Neural cell (in vitro differentiated cells): ENCODE measurements at regions not wholly inside any gene's neighbourhood (a gene's known extent, or its start where the extent isn't known, plus 50 kb on each side); places are given as distances from the start of the nearest gene placed in this dataset.

Source experiments
- H2AFZ ChIP-seq: fragments of 200-600, 300-800 bp; sonication (generic), shearing (Covaris generic); 2 replicates; pipeline ENCODE4 v1.6.0; 2014; ENCODE audit warnings: low read depth, mild to moderate bottlenecking, antibody characterized with exemption, low read length, moderate library complexity
- H3F3A ChIP-seq: fragments of 200-600 bp; shearing (Covaris generic); 2 replicates; pipeline ENCODE4 v1.6.1; 2016; ENCODE audit warnings: mild to moderate bottlenecking, moderate library complexity, mixed read lengths, antibody characterized with exemption, low read length; ENCODE audit not compliant: insufficient read depth, poor library complexity, severe bottlenecking
- H3K27ac ChIP-seq: fragments of 200-600, 300-800 bp; sonication (generic), shearing (Covaris generic); 2 replicates; pipeline ENCODE4 v1.5.1; 2014; ENCODE audit warnings: mild to moderate bottlenecking, low read length, moderate library complexity
- H3K27me3 ChIP-seq: fragments of 300-800, 200-600 bp; sonication (generic), shearing (Covaris generic); 2 replicates; pipeline ENCODE4 v1.6.0; 2014; ENCODE audit warnings: mild to moderate bottlenecking, low read depth, low read length, moderate library complexity; ENCODE audit not compliant: insufficient read depth
- H3K36me3 ChIP-seq: fragments of 300-800, 200-600 bp; sonication (generic), shearing (Covaris generic); 2 replicates; pipeline ENCODE4 v1.5.1; 2014; ENCODE audit warnings: mild to moderate bottlenecking, antibody characterized with exemption, low read length, moderate library complexity; ENCODE audit not compliant: insufficient read depth
- H3K4me2 ChIP-seq: fragments of 300-800, 200-600 bp; sonication (generic), shearing (Covaris generic); 2 replicates; pipeline ENCODE4 v1.6.0; 2014; ENCODE audit warnings: mild to moderate bottlenecking, low read length
- H3K4me3 ChIP-seq: fragments of 300-800, 200-600 bp; sonication (generic), shearing (Covaris generic); 2 replicates; pipeline ENCODE4 v1.5.1; 2014; ENCODE audit warnings: mild to moderate bottlenecking, low read length, moderate library complexity
- H3K79me2 ChIP-seq: fragments of 200-600 bp; shearing (Covaris generic); replicated peaks from 2 replicates; pipeline ENCODE4 v1.6.0; 2014; ENCODE audit warnings: mild to moderate bottlenecking, low read length, moderate library complexity; ENCODE audit not compliant: insufficient read depth
- H3K9ac ChIP-seq: fragments of 300-800, 200-600 bp; sonication (generic), shearing (Covaris generic); 2 replicates; pipeline ENCODE4 v1.6.1; 2016; ENCODE audit warnings: mild to moderate bottlenecking, low read length, mixed read lengths
- H3K9me2 ChIP-seq: fragments of 200-600 bp; shearing (Covaris generic); 2 replicates; pipeline ENCODE4 v1.6.1; 2016; ENCODE audit warnings: mild to moderate bottlenecking, low read length, mixed read lengths; ENCODE audit not compliant: insufficient read depth
- H3K9me3 ChIP-seq: fragments of 200-600, 300-800 bp; sonication (generic), shearing (Covaris generic); 2 replicates; pipeline ENCODE4 v1.6.1; 2016; ENCODE audit warnings: mild to moderate bottlenecking, mixed run types, low read length, moderate library complexity, mixed read lengths
- H4K20me1 ChIP-seq: fragments of 200-600 bp; shearing (Covaris generic); 2 replicates; pipeline ENCODE4 v1.6.1; 2016; ENCODE audit warnings: mild to moderate bottlenecking, mixed run types; ENCODE audit not compliant: insufficient read depth
- EP300 ChIP-seq: fragments of 450-650 bp; conservative IDR thresholded peaks from 2 replicates; pipeline ENCODE4 v1.6.1; 2014; ENCODE audit warnings: antibody characterized with exemption, mild to moderate bottlenecking, moderate library complexity; ENCODE audit not compliant: poor library complexity, severe bottlenecking
- EZH2 ChIP-seq: fragments of 200-600, 300-800 bp; shearing (Covaris generic), sonication (generic); IDR thresholded peaks from 2 replicates; pipeline ENCODE4 v1.6.1; 2014; ENCODE audit warnings: antibody characterized with exemption, low read length, borderline replicate concordance, mild to moderate bottlenecking; ENCODE audit not compliant: insufficient read depth, poor library complexity, severe bottlenecking
- MXI1 ChIP-seq: fragments of 450-650 bp; conservative IDR thresholded peaks from 2 replicates; pipeline ENCODE4 v1.6.1; 2014; ENCODE audit warnings: antibody characterized with exemption, mild to moderate bottlenecking; ENCODE audit not compliant: poor library complexity, severe bottlenecking
- POLR2AphosphoS5 ChIP-seq: IDR thresholded peaks from 2 replicates; pipeline ENCODE4 v1.6.1; 2012
- RAD21 ChIP-seq: fragments of 450-650 bp; conservative IDR thresholded peaks from 2 replicates; pipeline ENCODE4 v1.6.1; 2014; ENCODE audit warnings: antibody characterized with exemption, mild to moderate bottlenecking, moderate library complexity
- REST ChIP-seq: IDR thresholded peaks from 2 replicates; pipeline ENCODE4 v1.6.1; 2012; ENCODE audit warnings: borderline replicate concordance
- SMC3 ChIP-seq: fragments of 450-650 bp; conservative IDR thresholded peaks from 2 replicates; pipeline ENCODE4 v1.6.1; 2014; ENCODE audit warnings: antibody characterized with exemption, mild to moderate bottlenecking, moderate library complexity; ENCODE audit not compliant: poor library complexity
- TAF1 ChIP-seq: IDR thresholded peaks from 2 replicates; pipeline ENCODE4 v1.6.1; 2012; ENCODE audit warnings: low read depth
- TF ChIP-seq, protein P1 (sequence below): fragments of 450-650 bp; IDR thresholded peaks from 2 replicates; pipeline ENCODE4 v1.5.1; 2014; ENCODE audit warnings: antibody characterized with exemption, mild to moderate bottlenecking, moderate library complexity; ENCODE audit not compliant: poor library complexity, severe bottlenecking

DNA sequence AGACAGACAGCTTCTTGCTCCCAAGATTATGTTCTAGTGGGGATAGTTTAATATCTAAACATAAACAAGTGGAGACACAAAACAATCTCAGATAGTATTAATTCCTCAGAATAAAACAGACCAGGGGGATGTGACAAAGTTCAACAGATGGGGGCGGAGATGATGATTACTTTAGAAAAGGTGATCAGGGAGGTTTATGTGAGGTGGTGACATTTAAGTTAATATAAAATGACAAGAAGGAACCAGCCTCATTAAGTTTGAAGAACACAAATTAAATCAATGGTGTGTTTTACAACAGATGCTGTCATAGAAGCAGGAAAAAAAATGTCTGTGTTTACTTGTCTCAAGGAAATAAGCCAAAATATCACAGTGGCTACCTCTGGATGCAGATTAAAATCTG, 119.6 kb upstream of the HMHB1 start:
- Histone ChIP-seq H3K27ac (no peak overlapping the region), H3K4me2 (no peak overlapping the region), H4K20me1 (no peaks in the 10 kb centered on the region), H3F3A (no peaks in the 10 kb centered on the region), H3K79me2 (no peaks in the 10 kb centered on the region), H3K9me3 (no peaks in the 10 kb centered on the region), H3K36me3 (no peaks in the 10 kb centered on the region), H3K9me2 (no peaks in the 10 kb centered on the region), H2AFZ (no peak overlapping the region), H3K4me3 (no peak overlapping the region), H3K9ac (no peak overlapping the region), H3K27me3 (no peaks in the 10 kb centered on the region)
- no peak for TF ChIP-seq REST
- no peak for TF ChIP-seq POLR2AphosphoS5
- no peak for TF ChIP-seq EP300
- TF ChIP-seq RAD21: no peak
- TF ChIP-seq MXI1: no peak
- no peak for TF ChIP-seq EZH2
- TF ChIP-seq SMC3: no peak
- TF ChIP-seq, protein P1, sequence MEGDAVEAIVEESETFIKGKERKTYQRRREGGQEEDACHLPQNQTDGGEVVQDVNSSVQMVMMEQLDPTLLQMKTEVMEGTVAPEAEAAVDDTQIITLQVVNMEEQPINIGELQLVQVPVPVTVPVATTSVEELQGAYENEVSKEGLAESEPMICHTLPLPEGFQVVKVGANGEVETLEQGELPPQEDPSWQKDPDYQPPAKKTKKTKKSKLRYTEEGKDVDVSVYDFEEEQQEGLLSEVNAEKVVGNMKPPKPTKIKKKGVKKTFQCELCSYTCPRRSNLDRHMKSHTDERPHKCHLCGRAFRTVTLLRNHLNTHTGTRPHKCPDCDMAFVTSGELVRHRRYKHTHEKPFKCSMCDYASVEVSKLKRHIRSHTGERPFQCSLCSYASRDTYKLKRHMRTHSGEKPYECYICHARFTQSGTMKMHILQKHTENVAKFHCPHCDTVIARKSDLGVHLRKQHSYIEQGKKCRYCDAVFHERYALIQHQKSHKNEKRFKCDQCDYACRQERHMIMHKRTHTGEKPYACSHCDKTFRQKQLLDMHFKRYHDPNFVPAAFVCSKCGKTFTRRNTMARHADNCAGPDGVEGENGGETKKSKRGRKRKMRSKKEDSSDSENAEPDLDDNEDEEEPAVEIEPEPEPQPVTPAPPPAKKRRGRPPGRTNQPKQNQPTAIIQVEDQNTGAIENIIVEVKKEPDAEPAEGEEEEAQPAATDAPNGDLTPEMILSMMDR: no peak
- no peak for TF ChIP-seq TAF1

DNA sequence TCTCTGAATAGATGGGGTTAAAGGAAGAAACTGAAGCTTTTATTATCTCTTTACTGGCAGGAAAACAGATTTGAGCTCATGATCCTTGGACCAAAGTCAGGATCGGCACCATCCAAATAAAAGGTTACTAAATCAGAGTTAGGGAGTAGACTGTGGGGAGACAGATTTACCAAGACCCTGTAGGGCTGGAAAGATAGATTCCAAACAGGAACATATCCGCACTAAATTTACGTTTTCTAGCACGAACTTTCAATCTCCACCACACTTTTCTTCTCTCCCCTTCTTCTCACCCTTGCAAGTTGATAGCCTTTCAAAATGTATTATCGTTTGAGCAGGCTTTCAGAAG, 120.0 kb upstream of the HMHB1 start:
- Histone ChIP-seq H2AFZ (no peak overlapping the region), H3K27ac (no peak overlapping the region), H3K4me3 (no peak overlapping the region), H3K9me2 (no peaks in the 10 kb centered on the region), H3K79me2 (no peaks in the 10 kb centered on the region), H4K20me1 (no peaks in the 10 kb centered on the region), H3K9ac (no peak overlapping the region), H3K4me2 (no peak overlapping the region), H3K27me3 (no peaks in the 10 kb centered on the region), H3F3A (no peaks in the 10 kb centered on the region), H3K36me3 (no peaks in the 10 kb centered on the region), H3K9me3 (no peaks in the 10 kb centered on the region)
- TF ChIP-seq EZH2 (no peak), POLR2AphosphoS5 (no peak), TAF1 (no peak), REST (no peak), MXI1 (no peak), RAD21 (no peak), EP300 (no peak), SMC3 (no peak)
- TF ChIP-seq, protein P1: no peak
